ENCODE measurements at regions not wholly inside any gene's neighbourhood (a gene's known extent, or its start where the extent isn't known, plus 50 kb on each side); places are given as distances from the start of the nearest gene placed in this dataset.

DNA sequence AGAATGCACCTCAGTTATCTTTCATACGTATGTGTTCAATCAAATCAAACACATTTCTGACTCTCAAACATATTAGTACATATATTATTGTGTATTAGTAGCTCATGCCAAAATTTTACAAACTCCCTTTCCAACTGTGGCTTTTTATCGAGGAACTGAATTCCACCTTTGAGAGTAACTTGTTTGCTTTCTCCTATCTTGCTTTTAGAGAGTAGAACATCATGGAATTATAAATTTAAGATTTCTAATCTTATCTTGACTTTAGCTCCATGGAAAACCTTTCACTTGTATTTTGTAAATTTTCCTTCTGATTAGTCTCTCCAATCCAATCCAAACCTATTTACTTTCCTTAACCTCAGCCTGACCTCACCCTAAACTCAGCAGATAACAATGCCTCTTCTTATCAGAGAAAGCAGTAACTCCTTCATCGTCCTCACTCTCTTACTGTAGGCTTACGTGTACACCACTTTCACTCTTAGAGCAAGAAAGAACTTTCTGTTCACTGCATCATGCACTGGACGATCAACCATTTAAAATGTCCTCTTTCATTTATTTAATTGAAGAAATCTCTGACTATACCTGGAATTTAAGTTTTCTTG is 164.5 kb downstream of the TMTC3 start:
- Histone ChIP-seq H3K27me3 (ENCODE audit: insufficient read depth, low read length, poor library complexity, severe bottlenecking) (no peaks in the 10 kb centered on the region), H3K27ac (ENCODE audit: low read depth, low read length) (no peak overlapping the region), H3K4me3 (ENCODE audit: low read length) (no peak overlapping the region), H3K4me1 (ENCODE audit: insufficient read depth, low read length) (no peaks in the 10 kb centered on the region), H3K36me3 (ENCODE audit: insufficient read depth, low read length) (no peaks in the 10 kb centered on the region), H3K9me3 (ENCODE audit: low read length) (no peaks in the 10 kb centered on the region)
- Mint-ChIP-seq H3K27me3 (no peaks in the 10 kb centered on the region), H3K4me3 (no peak overlapping the region), H3K27ac (no peak overlapping the region), H3K4me1 (no peaks in the 10 kb centered on the region), H3K9me3 (peaks cover 0 to 3% (median 0%) of the 10 kb centered on the region in 5 donors), H3K36me3 (no peaks in the 10 kb centered on the region)
- POLR2A ChIA-PET: no interaction called here
- DNase-seq: no peak
- CTCF ChIA-PET: no interaction called here

DNA sequence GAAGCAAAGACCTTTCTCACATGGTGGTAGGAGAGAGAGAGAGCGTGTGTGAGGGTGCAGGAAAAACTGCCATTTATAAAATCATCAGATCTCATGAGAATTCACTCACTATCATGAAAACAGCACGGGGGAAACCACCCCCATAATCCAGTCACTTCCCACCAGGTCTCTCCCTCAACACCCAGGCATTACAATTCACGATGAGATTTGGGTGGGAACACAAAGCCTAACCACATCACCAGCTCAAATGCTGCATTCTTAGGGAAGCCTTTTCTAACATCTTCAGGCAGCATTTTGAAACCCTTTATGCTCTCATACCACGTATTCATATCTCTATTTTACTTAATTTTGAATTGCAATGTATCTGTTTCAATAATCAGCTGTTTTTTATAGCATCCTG is 165.9 kb downstream of the TMTC3 start:
- Histone ChIP-seq H3K4me3 (ENCODE audit: low read length) (no peak overlapping the region), H3K4me1 (ENCODE audit: insufficient read depth, low read length) (no peaks in the 10 kb centered on the region), H3K9me3 (ENCODE audit: low read length) (no peaks in the 10 kb centered on the region), H3K36me3 (ENCODE audit: insufficient read depth, low read length) (no peaks in the 10 kb centered on the region), H3K27ac (ENCODE audit: low read depth, low read length) (no peak overlapping the region), H3K27me3 (ENCODE audit: insufficient read depth, low read length, poor library complexity, severe bottlenecking) (no peaks in the 10 kb centered on the region)
- no peak for DNase-seq
- ChIA-PET CTCF (no interaction called here), POLR2A (no interaction called here)
- Mint-ChIP-seq H3K27me3 (no peaks in the 10 kb centered on the region), H3K27ac (no peak overlapping the region), H3K4me3 (no peak overlapping the region), H3K9me3 (peaks cover 0 to 3% (median 0%) of the 10 kb centered on the region in 5 donors), H3K36me3 (no peaks in the 10 kb centered on the region), H3K4me1 (no peaks in the 10 kb centered on the region)

DNA sequence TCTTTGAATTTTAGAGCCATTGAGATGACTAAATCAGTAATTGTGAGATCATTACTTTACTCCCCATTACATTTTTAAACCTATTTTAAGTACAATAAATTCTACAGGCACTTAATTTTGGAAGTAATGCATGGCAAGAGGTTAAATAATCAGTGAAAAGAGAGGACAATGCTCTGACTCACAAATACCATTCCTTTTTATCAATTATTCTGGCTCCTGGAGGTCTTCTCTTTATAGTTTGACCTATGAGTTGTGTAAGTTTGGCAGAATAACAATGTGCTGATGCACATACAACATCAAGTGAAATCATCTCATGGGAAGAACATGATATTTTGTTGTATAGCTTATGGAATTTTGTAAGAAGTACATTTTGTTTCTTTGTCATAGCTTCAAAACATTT is 166.7 kb downstream of the TMTC3 start:
- CTCF ChIA-PET: no interaction called here
- H3K4me3 Mint-ChIP-seq: no peak overlapping the region

DNA sequence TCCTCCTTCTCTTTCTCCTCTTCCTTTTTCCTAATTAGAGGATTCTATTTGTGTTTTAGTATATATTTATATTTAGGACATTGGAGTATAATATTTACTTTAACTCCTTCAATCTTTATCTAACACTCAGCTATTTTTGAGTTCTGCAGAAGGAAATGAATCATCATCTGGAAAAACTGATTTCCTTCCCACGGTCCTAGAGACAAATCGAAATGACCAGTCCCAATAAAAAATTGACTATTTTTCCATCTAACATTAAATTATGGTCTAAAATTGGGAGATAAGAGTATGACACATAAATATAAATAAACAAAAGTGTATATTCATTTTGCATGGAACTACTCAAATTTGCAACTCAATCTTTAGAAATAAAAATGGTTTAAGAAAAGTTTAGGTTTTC is 167.4 kb downstream of the TMTC3 start:
- POLR2A ChIA-PET: no interaction called here
- no peak overlapping the region for H3K27ac ChIP-seq (ENCODE audit: low read depth, low read length)
- Mint-ChIP-seq H3K4me3 (no peak overlapping the region), H3K36me3 (no peaks in the 10 kb centered on the region), H3K9me3 (peaks cover 0 to 3% (median 0%) of the 10 kb centered on the region in 5 donors), H3K4me1 (no peaks in the 10 kb centered on the region), H3K27me3 (no peaks in the 10 kb centered on the region), H3K27ac (no peak overlapping the region)
- H3K9me3 ChIP-seq (ENCODE audit: low read length): no peaks in the 10 kb centered on the region
- DNase-seq: no peak
- no peaks in the 10 kb centered on the region for H3K27me3 ChIP-seq (ENCODE audit: insufficient read depth, low read length, poor library complexity, severe bottlenecking)
- CTCF ChIA-PET: no interaction called here
- H3K4me1 ChIP-seq (ENCODE audit: insufficient read depth, low read length): no peaks in the 10 kb centered on the region
- H3K4me3 ChIP-seq (ENCODE audit: low read length): no peak overlapping the region
- H3K36me3 ChIP-seq (ENCODE audit: insufficient read depth, low read length): no peaks in the 10 kb centered on the region

More for the DNA sequence above, 166.7 kb downstream of the TMTC3 start:
- POLR2A ChIA-PET: no interaction called here
- Mint-ChIP-seq H3K9me3 (peaks cover 0 to 3% (median 0%) of the 10 kb centered on the region in 5 donors), H3K36me3 (no peaks in the 10 kb centered on the region), H3K4me1 (no peaks in the 10 kb centered on the region), H3K27me3 (no peaks in the 10 kb centered on the region), H3K27ac (no peak overlapping the region)
- Histone ChIP-seq H3K9me3 (ENCODE audit: low read length) (no peaks in the 10 kb centered on the region), H3K36me3 (ENCODE audit: insufficient read depth, low read length) (no peaks in the 10 kb centered on the region), H3K4me3 (ENCODE audit: low read length) (no peak overlapping the region), H3K4me1 (ENCODE audit: insufficient read depth, low read length) (no peaks in the 10 kb centered on the region), H3K27ac (ENCODE audit: low read depth, low read length) (no peak overlapping the region), H3K27me3 (ENCODE audit: insufficient read depth, low read length, poor library complexity, severe bottlenecking) (no peaks in the 10 kb centered on the region)
- no peak for DNase-seq

DNA sequence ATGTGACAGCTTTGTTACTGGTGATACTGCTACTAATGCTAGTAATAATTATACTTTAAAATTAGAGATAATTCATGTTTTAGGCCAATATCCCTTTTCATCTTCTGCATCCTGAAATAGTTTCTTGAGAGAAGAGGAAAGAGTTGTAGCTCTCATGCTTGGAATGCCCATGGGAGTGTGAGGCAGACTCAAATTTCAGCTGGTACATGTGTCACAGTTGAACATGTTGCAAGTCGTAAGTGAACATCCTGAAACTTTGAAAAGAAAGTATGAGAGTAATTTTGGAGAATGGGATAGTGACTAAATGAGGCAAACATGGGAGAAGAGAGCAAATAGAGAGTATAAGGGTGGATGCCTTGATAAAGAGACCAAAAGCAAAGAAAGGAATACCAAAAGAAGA is 168.0 kb downstream of the TMTC3 start:
- peaks cover 0 to 3% (median 0%) of the 10 kb centered on the region in 5 donors for H3K9me3 Mint-ChIP-seq
- H3K36me3 Mint-ChIP-seq: no peaks in the 10 kb centered on the region
- H3K36me3 ChIP-seq (ENCODE audit: insufficient read depth, low read length): no peaks in the 10 kb centered on the region
- POLR2A ChIA-PET: no interaction called here
- no peaks in the 10 kb centered on the region for H3K27me3 ChIP-seq (ENCODE audit: insufficient read depth, low read length, poor library complexity, severe bottlenecking)
- H3K27ac ChIP-seq (ENCODE audit: low read depth, low read length): no peak overlapping the region
- no peaks in the 10 kb centered on the region for H3K9me3 ChIP-seq (ENCODE audit: low read length)
- no peak for DNase-seq
- no peak overlapping the region for H3K4me3 Mint-ChIP-seq
- H3K4me3 ChIP-seq (ENCODE audit: low read length): no peak overlapping the region
- H3K4me1 Mint-ChIP-seq: no peaks in the 10 kb centered on the region
- H3K27me3 Mint-ChIP-seq: no peaks in the 10 kb centered on the region
- H3K4me1 ChIP-seq (ENCODE audit: insufficient read depth, low read length): no peaks in the 10 kb centered on the region
- no peak overlapping the region for H3K27ac Mint-ChIP-seq
- CTCF ChIA-PET: no interaction called here

DNA sequence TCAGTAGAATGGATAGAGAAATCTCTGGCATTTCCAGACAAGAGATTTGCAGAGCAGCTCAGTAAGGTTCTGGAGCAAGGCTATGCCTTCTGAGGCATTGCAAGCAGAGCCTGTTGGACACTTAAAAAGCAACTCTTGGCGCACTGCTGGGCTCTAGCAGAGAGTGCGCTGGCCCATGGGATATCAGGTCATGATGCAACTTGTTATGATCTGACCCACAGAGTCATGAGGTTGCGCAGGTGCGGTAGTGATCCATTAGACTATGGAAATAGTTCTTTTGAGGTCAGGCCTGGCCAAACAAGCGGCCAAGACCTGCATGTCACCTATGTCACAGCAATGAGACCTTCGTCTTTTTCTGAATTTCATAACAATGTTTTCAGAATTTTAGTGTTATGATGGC is 168.6 kb downstream of the TMTC3 start:
- no peaks in the 10 kb centered on the region for H3K4me1 ChIP-seq (ENCODE audit: insufficient read depth, low read length)
- no peak for DNase-seq
- no peaks in the 10 kb centered on the region for H3K27me3 Mint-ChIP-seq
- ChIA-PET POLR2A (no interaction called here), CTCF (no interaction called here)
- no peaks in the 10 kb centered on the region for H3K27me3 ChIP-seq (ENCODE audit: insufficient read depth, low read length, poor library complexity, severe bottlenecking)
- H3K4me3 ChIP-seq (ENCODE audit: low read length): no peak overlapping the region
- peaks cover 0 to 3% (median 0%) of the 10 kb centered on the region in 5 donors for H3K9me3 Mint-ChIP-seq
- H3K4me3 Mint-ChIP-seq: no peak overlapping the region
- H3K36me3 Mint-ChIP-seq: no peaks in the 10 kb centered on the region
- H3K36me3 ChIP-seq (ENCODE audit: insufficient read depth, low read length): no peaks in the 10 kb centered on the region
- H3K9me3 ChIP-seq (ENCODE audit: low read length): no peaks in the 10 kb centered on the region
- no peak overlapping the region for H3K27ac Mint-ChIP-seq
- H3K4me1 Mint-ChIP-seq: no peaks in the 10 kb centered on the region
- no peak overlapping the region for H3K27ac ChIP-seq (ENCODE audit: low read depth, low read length)

DNA sequence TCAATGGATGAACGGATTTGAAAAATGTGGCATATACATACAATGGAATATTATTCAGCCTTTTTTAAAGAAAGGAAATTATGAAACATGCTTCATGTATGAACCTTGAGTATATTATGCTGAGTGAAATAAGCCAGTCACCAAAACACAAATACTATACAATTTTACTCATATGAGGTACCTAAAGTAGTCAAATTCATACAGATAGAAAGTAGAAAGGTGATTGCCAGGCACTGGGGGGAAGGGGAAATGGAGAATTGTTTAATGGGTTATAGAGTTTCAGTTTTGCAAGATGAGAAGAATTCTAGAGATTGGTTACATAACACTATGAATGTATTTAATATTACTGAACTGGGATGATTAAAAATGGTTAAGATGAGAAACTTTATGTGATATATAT is 171.4 kb downstream of the TMTC3 start:
- Mint-ChIP-seq H3K27ac (no peak overlapping the region), H3K9me3 (no peaks in the 10 kb centered on the region)

DNA sequence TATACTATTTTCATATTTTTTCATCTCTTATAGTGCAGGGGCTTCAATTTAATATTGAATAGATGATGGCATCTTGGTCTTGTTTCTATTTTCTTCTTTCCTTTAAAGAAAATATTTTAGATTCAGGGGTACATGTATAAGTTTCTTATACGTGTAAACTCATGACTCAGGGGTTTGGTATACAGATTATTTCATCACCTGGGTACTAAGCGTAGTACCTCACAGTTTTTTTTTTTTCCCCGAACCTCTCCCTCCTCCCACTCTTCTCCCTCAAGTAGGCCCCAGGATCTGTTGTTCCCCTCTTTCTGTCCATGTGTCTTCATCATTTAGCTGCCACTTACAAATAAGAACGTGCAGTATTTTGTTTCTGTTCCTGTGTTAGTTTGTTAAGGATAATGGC is 172.6 kb downstream of the TMTC3 start:
- Histone ChIP-seq H3K27me3 (ENCODE audit: insufficient read depth, low read length, poor library complexity, severe bottlenecking) (no peaks in the 10 kb centered on the region), H3K4me3 (ENCODE audit: low read length) (no peak overlapping the region), H3K36me3 (ENCODE audit: insufficient read depth, low read length) (no peaks in the 10 kb centered on the region), H3K27ac (ENCODE audit: low read depth, low read length) (no peak overlapping the region), H3K4me1 (ENCODE audit: insufficient read depth, low read length) (no peaks in the 10 kb centered on the region), H3K9me3 (ENCODE audit: low read length) (no peaks in the 10 kb centered on the region)
- CTCF ChIA-PET: no interaction called here
- Mint-ChIP-seq H3K4me3 (no peak overlapping the region), H3K27me3 (peaks cover 0 to 4% of the 10 kb centered on the region in 2 donors), H3K4me1 (no peaks in the 10 kb centered on the region), H3K9me3 (no peaks in the 10 kb centered on the region), H3K27ac (no peak overlapping the region), H3K36me3 (no peaks in the 10 kb centered on the region)
- POLR2A ChIA-PET: no interaction called here
- DNase-seq: no peak

More for the DNA sequence above, 171.4 kb downstream of the TMTC3 start:
- no peak for DNase-seq
- Mint-ChIP-seq H3K27me3 (peaks cover 0 to 4% of the 10 kb centered on the region in 2 donors), H3K4me3 (no peak overlapping the region), H3K36me3 (no peaks in the 10 kb centered on the region), H3K4me1 (no peaks in the 10 kb centered on the region)
- no peak overlapping the region for H3K27ac ChIP-seq (ENCODE audit: low read depth, low read length)
- ChIA-PET CTCF (no interaction called here), POLR2A (no interaction called here)
- no peaks in the 10 kb centered on the region for H3K36me3 ChIP-seq (ENCODE audit: insufficient read depth, low read length)
- H3K27me3 ChIP-seq (ENCODE audit: insufficient read depth, low read length, poor library complexity, severe bottlenecking): no peaks in the 10 kb centered on the region
- no peak overlapping the region for H3K4me3 ChIP-seq (ENCODE audit: low read length)
- H3K9me3 ChIP-seq (ENCODE audit: low read length): no peaks in the 10 kb centered on the region
- no peaks in the 10 kb centered on the region for H3K4me1 ChIP-seq (ENCODE audit: insufficient read depth, low read length)

DNA sequence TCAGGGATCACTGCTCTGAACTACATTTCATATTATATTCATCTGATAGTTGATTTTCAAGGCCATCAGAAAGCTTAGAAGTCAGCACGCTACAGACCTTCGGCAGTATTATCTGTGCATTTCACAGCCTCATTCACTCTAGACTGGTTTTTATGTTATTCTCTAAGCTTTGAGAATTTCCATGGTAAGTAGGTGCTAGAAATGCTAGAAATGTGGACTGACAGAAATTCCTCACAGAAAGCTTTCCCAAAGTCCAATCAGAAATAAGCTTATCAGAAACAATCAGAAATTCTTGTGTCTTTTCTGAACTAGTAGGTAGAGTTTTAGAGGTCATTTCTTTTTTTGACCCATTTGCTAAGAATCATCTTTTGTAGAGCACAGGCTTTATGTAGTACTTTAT is 176.6 kb downstream of the TMTC3 start:
- peaks cover 0 to 4% of the 10 kb centered on the region in 2 donors for H3K27me3 Mint-ChIP-seq
- no peaks in the 10 kb centered on the region for H3K9me3 Mint-ChIP-seq
- no peaks in the 10 kb centered on the region for H3K36me3 ChIP-seq (ENCODE audit: insufficient read depth, low read length)
- H3K9me3 ChIP-seq (ENCODE audit: low read length): no peaks in the 10 kb centered on the region
- CTCF ChIA-PET: no interaction called here
- no peak overlapping the region for H3K27ac Mint-ChIP-seq
- H3K4me3 Mint-ChIP-seq: no peak overlapping the region
- H3K4me1 ChIP-seq (ENCODE audit: insufficient read depth, low read length): no peaks in the 10 kb centered on the region
- no peaks in the 10 kb centered on the region for H3K27me3 ChIP-seq (ENCODE audit: insufficient read depth, low read length, poor library complexity, severe bottlenecking)
- no peak overlapping the region for H3K4me3 ChIP-seq (ENCODE audit: low read length)
- POLR2A ChIA-PET: no interaction called here
- no peak for DNase-seq
- no peaks in the 10 kb centered on the region for H3K4me1 Mint-ChIP-seq
- H3K36me3 Mint-ChIP-seq: no peaks in the 10 kb centered on the region
- no peak overlapping the region for H3K27ac ChIP-seq (ENCODE audit: low read depth, low read length)
